ENCODE measurements at regions not wholly inside any gene's neighbourhood (a gene's known extent, or its start where the extent isn't known, plus 50 kb on each side); places are given as distances from the start of the nearest gene placed in this dataset.

DNA sequence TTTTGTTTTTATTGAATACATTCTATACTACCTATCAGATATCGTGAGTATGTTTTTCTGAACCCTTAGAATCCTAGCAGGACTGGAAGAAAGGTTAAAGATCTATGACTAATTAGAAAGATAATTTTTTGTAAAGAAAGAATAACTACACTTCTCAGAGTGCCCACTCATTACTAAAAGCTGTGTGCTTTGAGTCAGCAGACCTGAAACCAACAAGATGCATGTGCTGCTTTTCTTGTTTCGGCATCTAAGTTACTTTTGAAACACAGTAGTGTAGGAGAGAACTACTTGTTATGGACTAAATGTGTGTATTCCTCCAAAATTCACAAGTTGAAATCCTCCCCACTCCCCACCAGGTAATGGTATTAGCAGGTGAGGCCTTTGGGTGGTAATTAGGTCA, 127.8 kb upstream of the ESRRG start:
- TF ChIP-seq POLR2A (IDR thresholded peaks at IDR 0.05; ENCODE audit: low read length) (no peak), GATA1 (IDR thresholded peaks at IDR 0.05; ENCODE audit: low read depth, low read length) (no peak)
